ENCODE measurements at regions not wholly inside any gene's neighbourhood (a gene's known extent, or its start where the extent isn't known, plus 50 kb on each side); places are given as distances from the start of the nearest gene placed in this dataset.
A peak's percentile ranks its signal among the peaks of the same experiment; 100 is the strongest.

DNA sequence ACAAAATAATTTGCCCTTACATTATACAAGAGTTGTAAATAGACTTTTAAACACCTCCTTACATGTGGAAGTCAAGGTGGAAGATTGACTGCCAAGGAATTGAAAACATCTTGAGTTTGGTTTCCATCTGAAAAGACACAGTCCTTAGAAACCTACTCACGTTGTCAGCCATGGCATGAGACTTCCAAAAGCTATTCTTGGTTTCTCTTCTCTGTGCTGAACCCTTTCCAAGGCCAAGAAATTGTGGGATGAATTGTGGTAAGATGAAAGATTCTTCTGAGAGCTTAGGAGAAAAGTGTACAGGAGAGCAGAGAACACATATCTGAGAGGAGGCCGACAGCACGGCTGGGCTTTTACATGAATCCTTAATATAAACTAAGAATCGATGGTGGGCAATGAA, 370.0 kb downstream of the FBXW7 start:
- DNase-seq: no peak
- ATAC-seq (ENCODE audit: low FRiP score in 2 of 2): no peak
- no peak overlapping the region for H3K4me3 ChIP-seq
- H3K36me3 ChIP-seq: no peaks in the 10 kb centered on the region
- no peaks in the 10 kb centered on the region for H3K9me3 ChIP-seq
- TF ChIP-seq EP300 (IDR thresholded peaks at IDR 0.05) (no peak), POLR2AphosphoS5 (IDR thresholded peaks at IDR 0.05) (no peak), POLR2A (IDR thresholded peaks at IDR 0.05) (no peak)
- TF ChIP-seq, protein P1, sequence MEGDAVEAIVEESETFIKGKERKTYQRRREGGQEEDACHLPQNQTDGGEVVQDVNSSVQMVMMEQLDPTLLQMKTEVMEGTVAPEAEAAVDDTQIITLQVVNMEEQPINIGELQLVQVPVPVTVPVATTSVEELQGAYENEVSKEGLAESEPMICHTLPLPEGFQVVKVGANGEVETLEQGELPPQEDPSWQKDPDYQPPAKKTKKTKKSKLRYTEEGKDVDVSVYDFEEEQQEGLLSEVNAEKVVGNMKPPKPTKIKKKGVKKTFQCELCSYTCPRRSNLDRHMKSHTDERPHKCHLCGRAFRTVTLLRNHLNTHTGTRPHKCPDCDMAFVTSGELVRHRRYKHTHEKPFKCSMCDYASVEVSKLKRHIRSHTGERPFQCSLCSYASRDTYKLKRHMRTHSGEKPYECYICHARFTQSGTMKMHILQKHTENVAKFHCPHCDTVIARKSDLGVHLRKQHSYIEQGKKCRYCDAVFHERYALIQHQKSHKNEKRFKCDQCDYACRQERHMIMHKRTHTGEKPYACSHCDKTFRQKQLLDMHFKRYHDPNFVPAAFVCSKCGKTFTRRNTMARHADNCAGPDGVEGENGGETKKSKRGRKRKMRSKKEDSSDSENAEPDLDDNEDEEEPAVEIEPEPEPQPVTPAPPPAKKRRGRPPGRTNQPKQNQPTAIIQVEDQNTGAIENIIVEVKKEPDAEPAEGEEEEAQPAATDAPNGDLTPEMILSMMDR (IDR thresholded peaks at IDR 0.05): no peak
- H3K4me1 ChIP-seq: no peaks in the 10 kb centered on the region
- H3K27ac ChIP-seq: no peak overlapping the region
- H3K27me3 ChIP-seq: no peaks in the 10 kb centered on the region
- WGBS, 2 donors: 70 to 81% methylated on average over 4 of the region's 4 CpGs

DNA sequence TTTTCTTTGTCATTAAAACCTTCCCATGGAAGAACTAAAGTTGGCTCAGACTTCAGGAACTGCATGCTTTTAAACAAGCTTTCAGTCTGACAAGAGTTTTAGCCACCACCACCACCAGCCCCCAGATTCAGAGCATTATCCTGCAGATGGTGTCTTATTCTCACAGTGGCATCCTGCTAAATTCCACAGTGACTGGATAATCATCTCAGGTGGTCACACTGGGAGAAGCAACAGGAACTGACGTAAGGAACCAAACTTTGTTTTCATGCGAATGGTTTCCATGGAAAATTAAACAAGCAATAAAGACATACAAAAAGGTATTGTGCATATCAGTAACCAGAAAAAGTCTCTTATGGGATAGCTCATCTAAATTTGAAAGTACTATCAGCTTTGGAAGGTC, 370.7 kb downstream of the FBXW7 start:
- Histone ChIP-seq H3K4me1 (no peaks in the 10 kb centered on the region), H3K36me3 (no peaks in the 10 kb centered on the region)

DNA sequence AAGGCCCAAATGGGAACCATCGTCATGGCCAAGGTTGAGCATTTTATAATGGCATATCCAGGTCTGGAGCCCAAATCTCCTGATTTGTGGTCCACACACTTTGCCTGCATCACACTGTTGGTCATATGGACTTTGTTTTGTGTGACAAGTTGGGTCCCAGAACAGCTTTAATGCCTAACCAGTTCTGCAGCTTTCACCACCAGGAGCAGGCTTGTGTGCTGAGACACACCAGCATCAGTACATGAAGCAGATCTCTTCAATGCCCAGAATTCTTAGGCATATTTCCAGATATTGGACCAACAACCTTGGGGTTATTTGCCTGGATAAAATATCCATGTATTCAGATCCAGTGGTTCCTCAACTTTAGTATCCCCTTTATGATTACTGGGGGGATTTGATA, 371.3 kb downstream of the FBXW7 start:
- ATAC-seq (ENCODE audit: low FRiP score in 2 of 2) (no peak), DNase-seq (no peak)
- H3K4me3 ChIP-seq: no peak overlapping the region
- no peaks in the 10 kb centered on the region for H3K9me3 ChIP-seq
- H3K36me3 ChIP-seq: no peaks in the 10 kb centered on the region
- no peaks in the 10 kb centered on the region for H3K4me1 ChIP-seq
- no peaks in the 10 kb centered on the region for H3K27me3 ChIP-seq
- H3K27ac ChIP-seq: no peak overlapping the region
- no peak for TF ChIP-seq POLR2A (IDR thresholded peaks at IDR 0.05)
- no peak for TF ChIP-seq POLR2AphosphoS5 (IDR thresholded peaks at IDR 0.05)
- no peak for TF ChIP-seq EP300 (IDR thresholded peaks at IDR 0.05)
- TF ChIP-seq, protein P1 (IDR thresholded peaks at IDR 0.05): no peak
- 94 to 96% methylated on average over 1 of the region's 1 CpG for WGBS, 2 donors

More for the DNA sequence above, 370.7 kb downstream of the FBXW7 start:
- TF ChIP-seq, protein P1 (IDR thresholded peaks at IDR 0.05): no peak
- TF ChIP-seq POLR2A (IDR thresholded peaks at IDR 0.05): no peak
- no peak for TF ChIP-seq POLR2AphosphoS5 (IDR thresholded peaks at IDR 0.05)
- no peak for TF ChIP-seq EP300 (IDR thresholded peaks at IDR 0.05)
- DNase-seq (no peak), ATAC-seq (ENCODE audit: low FRiP score in 2 of 2) (no peak)
- WGBS, 2 donors: 41 to 53% methylated on average over 2 of the region's 2 CpGs
- Histone ChIP-seq H3K27ac (no peak overlapping the region), H3K4me3 (no peak overlapping the region), H3K27me3 (no peaks in the 10 kb centered on the region), H3K9me3 (no peaks in the 10 kb centered on the region)

DNA sequence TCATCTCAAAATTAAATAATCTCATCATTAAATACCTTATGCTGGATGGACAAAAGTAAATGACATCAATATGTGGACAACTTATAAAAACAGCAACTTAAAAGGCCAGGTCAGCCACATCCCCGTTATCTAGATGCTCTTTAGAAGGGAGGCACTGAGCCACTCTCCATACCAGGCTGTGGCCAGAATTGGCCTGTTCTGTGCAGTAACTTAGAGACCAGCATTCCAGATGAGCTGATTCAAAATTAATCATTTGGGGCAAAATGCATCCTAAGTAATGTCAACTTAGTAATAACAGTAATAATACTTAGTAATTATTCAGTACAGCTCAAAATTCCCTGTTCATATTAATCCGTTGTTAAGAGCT, 373.6 kb downstream of the FBXW7 start:
- WGBS, 2 donors: 67 to 68% methylated on average over 2 of the region's 2 CpGs
- ATAC-seq (ENCODE audit: low FRiP score in 2 of 2) (no peak), DNase-seq (no peak)
- TF ChIP-seq POLR2AphosphoS5 (IDR thresholded peaks at IDR 0.05) (no peak), POLR2A (IDR thresholded peaks at IDR 0.05) (no peak), EP300 (IDR thresholded peaks at IDR 0.05) (no peak)
- TF ChIP-seq, protein P1 (IDR thresholded peaks at IDR 0.05): no peak
- no peaks in the 10 kb centered on the region for H3K36me3 ChIP-seq
- no peaks in the 10 kb centered on the region for H3K4me1 ChIP-seq
- no peak overlapping the region for H3K4me3 ChIP-seq
- no peaks in the 10 kb centered on the region for H3K27me3 ChIP-seq
- no peak overlapping the region for H3K27ac ChIP-seq
- no peaks in the 10 kb centered on the region for H3K9me3 ChIP-seq

DNA sequence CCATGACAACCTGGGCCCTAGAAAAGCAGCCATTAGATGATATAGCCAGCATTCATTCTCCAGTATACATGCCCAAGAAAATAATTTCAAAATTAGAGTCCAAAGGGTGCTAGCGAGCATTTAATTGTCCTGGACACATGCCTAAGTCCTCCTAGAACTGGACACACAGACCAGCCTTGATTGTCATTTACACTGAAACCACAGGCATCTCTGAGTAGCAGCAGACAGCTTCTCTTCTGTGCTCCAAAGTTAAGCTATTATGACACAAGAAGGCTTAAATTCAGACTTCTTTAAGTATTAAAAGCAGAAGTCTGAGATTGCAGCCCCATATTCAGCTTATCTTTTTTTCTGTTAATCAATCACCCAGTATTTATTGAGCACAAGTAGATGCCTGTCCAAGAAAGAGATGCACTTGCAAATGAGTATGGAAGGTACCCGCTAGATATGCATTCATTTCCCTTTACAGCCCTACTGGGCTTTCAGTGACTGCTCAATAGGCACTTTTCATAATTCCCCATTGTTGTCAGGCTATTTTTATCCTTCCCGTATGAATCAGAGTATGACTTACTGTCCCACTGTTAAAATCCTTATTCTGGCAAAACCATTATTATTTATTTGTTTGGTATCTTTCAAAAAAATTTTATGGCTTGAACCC, 374.1 kb downstream of the FBXW7 start:
- no peaks in the 10 kb centered on the region for H3K27me3 ChIP-seq
- H3K9me3 ChIP-seq: no peaks in the 10 kb centered on the region
- peak in 1 of 2 donors; percentile 57 for ATAC-seq (ENCODE audit: low FRiP score in 2 of 2)
- WGBS, 2 donors: 57 to 66% methylated on average over 3 of the region's 3 CpGs
- H3K36me3 ChIP-seq: no peaks in the 10 kb centered on the region
- no peak for DNase-seq
- TF ChIP-seq, protein P1 (IDR thresholded peaks at IDR 0.05): no peak
- no peak for TF ChIP-seq EP300 (IDR thresholded peaks at IDR 0.05)
- TF ChIP-seq POLR2A (IDR thresholded peaks at IDR 0.05): no peak
- TF ChIP-seq POLR2AphosphoS5 (IDR thresholded peaks at IDR 0.05): no peak
- H3K4me1 ChIP-seq: no peaks in the 10 kb centered on the region
- no peak overlapping the region for H3K4me3 ChIP-seq
- no peak overlapping the region for H3K27ac ChIP-seq

Measured in upper lobe of left lung (tissue), 6 donors.